Testis (tissue), 2 donors: ENCODE measurements at regions not wholly inside any gene's neighbourhood (a gene's known extent, or its start where the extent isn't known, plus 50 kb on each side); places are given as distances from the start of the nearest gene placed in this dataset.

ENCODE experiments used
- POLR2A ChIP-seq: fragments of 450-650 bp; IDR thresholded peaks from one replicate; pipeline ENCODE4 v1.6.1; 2017; ENCODE audit warnings: antibody characterized with exemption, mild to moderate bottlenecking, moderate library complexity
- TF ChIP-seq, protein P1 (sequence below), 3 experiments: fragments of 450-650 bp in 2 of 3; fragments of 200-600 bp in 1 of 3; sonication (generic) in 1 of 3; IDR thresholded peaks; one replicate each; pipeline ENCODE4 v1.5.1; 2016 to 2019; ENCODE audit warnings: antibody characterized with exemption in 3 of 3, mild to moderate bottlenecking in 2 of 3, moderate library complexity in 1 of 3

DNA sequence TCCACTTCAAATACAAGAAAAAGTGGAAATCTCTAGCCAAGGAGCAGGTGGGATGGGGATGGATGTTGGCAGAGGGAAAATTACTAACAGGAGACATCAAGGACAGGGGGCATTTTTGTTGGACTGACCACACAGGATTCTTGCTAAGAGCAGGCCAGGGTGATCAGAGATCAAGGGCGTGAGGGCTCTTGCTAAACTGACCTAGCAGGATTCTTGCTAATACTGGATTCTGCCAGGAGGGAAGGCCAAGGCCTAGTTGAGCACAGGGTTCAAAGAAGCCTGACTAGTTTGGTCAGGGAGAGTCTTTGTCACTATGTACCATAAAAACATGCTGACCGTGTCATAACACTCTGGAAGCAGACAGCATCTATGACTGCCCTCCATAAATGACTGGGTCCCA lies 442.7 kb downstream of the PID1 start:
- no peak for TF ChIP-seq POLR2A
- TF ChIP-seq, protein P1, sequence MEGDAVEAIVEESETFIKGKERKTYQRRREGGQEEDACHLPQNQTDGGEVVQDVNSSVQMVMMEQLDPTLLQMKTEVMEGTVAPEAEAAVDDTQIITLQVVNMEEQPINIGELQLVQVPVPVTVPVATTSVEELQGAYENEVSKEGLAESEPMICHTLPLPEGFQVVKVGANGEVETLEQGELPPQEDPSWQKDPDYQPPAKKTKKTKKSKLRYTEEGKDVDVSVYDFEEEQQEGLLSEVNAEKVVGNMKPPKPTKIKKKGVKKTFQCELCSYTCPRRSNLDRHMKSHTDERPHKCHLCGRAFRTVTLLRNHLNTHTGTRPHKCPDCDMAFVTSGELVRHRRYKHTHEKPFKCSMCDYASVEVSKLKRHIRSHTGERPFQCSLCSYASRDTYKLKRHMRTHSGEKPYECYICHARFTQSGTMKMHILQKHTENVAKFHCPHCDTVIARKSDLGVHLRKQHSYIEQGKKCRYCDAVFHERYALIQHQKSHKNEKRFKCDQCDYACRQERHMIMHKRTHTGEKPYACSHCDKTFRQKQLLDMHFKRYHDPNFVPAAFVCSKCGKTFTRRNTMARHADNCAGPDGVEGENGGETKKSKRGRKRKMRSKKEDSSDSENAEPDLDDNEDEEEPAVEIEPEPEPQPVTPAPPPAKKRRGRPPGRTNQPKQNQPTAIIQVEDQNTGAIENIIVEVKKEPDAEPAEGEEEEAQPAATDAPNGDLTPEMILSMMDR (IDR thresholded peaks at IDR 0.05): no peak
